Gastrocnemius medialis (tissue), 4 donors: ENCODE measurements at regions not wholly inside any gene's neighbourhood (a gene's known extent, or its start where the extent isn't known, plus 50 kb on each side); places are given as distances from the start of the nearest gene placed in this dataset.

ENCODE experiments used
- ATAC-seq, 2 donors: fragments of 150-250 bp; one replicate each; pipeline ENCODE4 v1.9.1; 2016
- DNase-seq, 2 donors: peaks; one replicate each; pipeline ENCODE4 v3.0.0-alpha.2; 2019
- H3K27ac ChIP-seq, 4 donors: fragments of 200-600 bp; sonication (generic); 1 replicate in 1 of 4; 2 replicates in 3 of 4; pipeline ENCODE4 v1.5.1; 2016 to 2018; ENCODE audit warnings: mild to moderate bottlenecking in 2 of 4, moderate library complexity in 1 of 4
- H3K27me3 ChIP-seq, 3 donors: fragments of 200-600 bp; sonication (generic) in 2 of 3; 1 replicate in 1 of 3; 2 replicates in 2 of 3; pipeline versions ENCODE4 v1.5.1 to v1.6.0; 2016 to 2019; ENCODE audit warnings: mild to moderate bottlenecking in 1 of 3, moderate library complexity in 1 of 3
- H3K36me3 ChIP-seq, 2 donors: fragments of 200-600 bp; sonication (generic) in 1 of 2; one replicate each; pipeline ENCODE4 v1.5.1; 2017 to 2018
- H3K4me1 ChIP-seq, 2 donors: fragments of 200-600 bp; sonication (generic) in 1 of 2; one replicate each; pipeline ENCODE4 v1.5.1; 2016 to 2017; ENCODE audit warnings: mild to moderate bottlenecking in 2 of 2
- H3K4me3 ChIP-seq, 4 donors: fragments of 200-600 bp; sonication (generic) in 3 of 4; 1 replicate in 1 of 4; 2 replicates in 3 of 4; pipeline ENCODE4 v1.5.1; 2016 to 2019; ENCODE audit warnings: mild to moderate bottlenecking in 2 of 4
- H3K9me3 ChIP-seq, 3 donors: fragments of 200-600 bp; sonication (generic) in 2 of 3; 1 replicate in 1 of 3; 2 replicates in 2 of 3; pipeline ENCODE4 v1.5.1; 2016 to 2019
- CTCF ChIP-seq, 5 experiments: fragments of 450-650 bp in 3 of 5; fragments of 200-600 bp in 2 of 5; sonication (generic) in 2 of 5; IDR thresholded peaks in 4 of 5; conservative IDR thresholded peaks in 1 of 5; 1 replicate in 4 of 5; 2 replicates in 1 of 5; pipeline ENCODE4 v1.5.1; 2016 to 2019; ENCODE audit warnings: antibody characterized with exemption in 5 of 5, mild to moderate bottlenecking in 3 of 5, moderate library complexity in 3 of 5
- POLR2A ChIP-seq, 2 donors: fragments of 450-650 bp; IDR thresholded peaks; one replicate each; pipeline ENCODE4 v1.6.1; 2017; ENCODE audit warnings: antibody characterized with exemption in 2 of 2, mild to moderate bottlenecking in 2 of 2, moderate library complexity in 2 of 2
- in situ Hi-C, 4 donors: fragments of 200-750 bp; cut with MboI; loops; one replicate each; pipeline versions ENCODE4 v1.15.0 to v1.8.0; 2017; ENCODE audit warnings: low sequenced_read_pairs in 4 of 4
- intact Hi-C: fragments of 100-400 bp; cut with DNase I; formaldehyde crosslinking; loops from one replicate; pipeline ENCODE4 v1.15.1; 2023; ENCODE audit warnings: low total_unique reads

- TF ChIP-seq POLR2A (IDR thresholded peaks at IDR 0.05), result no peak
- no peak for TF ChIP-seq CTCF (IDR thresholded peaks at IDR 0.05 in 4 of 5, conservative IDR thresholded peaks at IDR 0.05 in 1 of 5)
- intact Hi-C loops (no loop called here), in situ Hi-C loops (loop anchor here in 1 of 4 donors (25.0 kb wide), 1 partner anchor 799 kb away; the partner anchor contains the start of gene RASGEF1B)
- Histone ChIP-seq H3K4me1 (no peaks in the 10 kb centered on the region), H3K9me3 (no peaks in the 10 kb centered on the region), H3K36me3 (no peaks in the 10 kb centered on the region), H3K4me3 (no peak overlapping the region), H3K27ac (no peak overlapping the region), H3K27me3 (no peaks in the 10 kb centered on the region)
- ATAC-seq, result no peak
- no peak for DNase-seq
These were observed 112.7 kb downstream of the HNRNPD start for GRCh38 chr4:82261084-82261483.

- DNase-seq, result no peak
- Histone ChIP-seq H3K27ac (no peak overlapping the region), H3K36me3 (no peaks in the 10 kb centered on the region), H3K4me1 (no peaks in the 10 kb centered on the region), H3K27me3 (no peaks in the 10 kb centered on the region), H3K9me3 (no peaks in the 10 kb centered on the region), H3K4me3 (no peak overlapping the region)
- intact Hi-C loops (no loop called here), in situ Hi-C loops (loop anchor here in 1 of 4 donors (25.0 kb wide), 1 partner anchor 798 kb away; the partner anchor contains the start of gene RASGEF1B)
- no peak for ATAC-seq
- TF ChIP-seq CTCF (IDR thresholded peaks at IDR 0.05 in 4 of 5, conservative IDR thresholded peaks at IDR 0.05 in 1 of 5) (no peak), POLR2A (IDR thresholded peaks at IDR 0.05) (no peak)
These were observed 113.2 kb downstream of the HNRNPD start for GRCh38 chr4:82260632-82261031.

- Histone ChIP-seq H3K27me3 (no peaks in the 10 kb centered on the region), H3K4me1 (no peaks in the 10 kb centered on the region), H3K36me3 (no peaks in the 10 kb centered on the region), H3K27ac (no peak overlapping the region), H3K4me3 (no peak overlapping the region), H3K9me3 (no peaks in the 10 kb centered on the region)
- ATAC-seq (no peak), DNase-seq (no peak)
- TF ChIP-seq CTCF (IDR thresholded peaks at IDR 0.05 in 4 of 5, conservative IDR thresholded peaks at IDR 0.05 in 1 of 5), result no peak
- no peak for TF ChIP-seq POLR2A (IDR thresholded peaks at IDR 0.05)
- in situ Hi-C loops (loop anchor here in 1 of 4 donors (25.0 kb wide), 1 partner anchor 794 kb away; the partner anchor contains the start of gene RASGEF1B), intact Hi-C loops (no loop called here)
These were observed 117.1 kb downstream of the HNRNPD start for GRCh38 chr4:82256718-82257117.

- no peak overlapping the region for H3K4me3 ChIP-seq
- H3K27me3 ChIP-seq, result no peaks in the 10 kb centered on the region
- H3K27ac ChIP-seq, result no peak overlapping the region
- H3K9me3 ChIP-seq, result no peaks in the 10 kb centered on the region
- DNase-seq (no peak), ATAC-seq (no peak)
- intact Hi-C loops (no loop called here), in situ Hi-C loops (loop anchor here in 1 of 4 donors (25.0 kb wide), 1 partner anchor 793 kb away; the partner anchor contains the start of gene RASGEF1B)
- H3K36me3 ChIP-seq, result no peaks in the 10 kb centered on the region
- TF ChIP-seq POLR2A (IDR thresholded peaks at IDR 0.05), result no peak
- no peaks in the 10 kb centered on the region for H3K4me1 ChIP-seq
These were observed 118.1 kb downstream of the HNRNPD start for GRCh38 chr4:82255657-82256056.

- intact Hi-C loops, result no loop called here
- no peak overlapping the region for H3K27ac ChIP-seq
- no peak overlapping the region for H3K4me3 ChIP-seq
- no peaks in the 10 kb centered on the region for H3K36me3 ChIP-seq
- no peak for ATAC-seq
- DNase-seq, result no peak
- no peaks in the 10 kb centered on the region for H3K9me3 ChIP-seq
- no peaks in the 10 kb centered on the region for H3K4me1 ChIP-seq
- no peaks in the 10 kb centered on the region for H3K27me3 ChIP-seq
- no peak for TF ChIP-seq POLR2A (IDR thresholded peaks at IDR 0.05)
- no peak for TF ChIP-seq CTCF (IDR thresholded peaks at IDR 0.05 in 4 of 5, conservative IDR thresholded peaks at IDR 0.05 in 1 of 5)
- in situ Hi-C loops, result no loop called here
These were observed 124.7 kb downstream of the HNRNPD start for GRCh38 chr4:82248903-82249632.
